Endothelial cell of umbilical vein (primary cell): ENCODE measurements at regions not wholly inside any gene's neighbourhood (a gene's known extent, or its start where the extent isn't known, plus 50 kb on each side); places are given as distances from the start of the nearest gene placed in this dataset.

ENCODE experiments used
- CTCF ChIP-seq, 2 donors: IDR thresholded peaks; 1 replicate in 1 of 2; 2 replicates in 1 of 2; pipeline ENCODE4 v1.5.1; 2011; ENCODE audit warnings: low read length in 2 of 2, mild to moderate bottlenecking in 2 of 2, moderate library complexity in 2 of 2, control low read depth in 1 of 2, inconsistent platforms in 1 of 2, low read depth in 1 of 2; ENCODE audit not compliant: insufficient read depth in 1 of 2; ENCODE audit errors: extremely low read depth in 1 of 2
- EZH2 ChIP-seq: IDR thresholded peaks from 2 replicates; pipeline ENCODE4 v1.6.1; 2012; ENCODE audit warnings: borderline replicate concordance, low read depth, mild to moderate bottlenecking, moderate library complexity, low read length, inconsistent platforms; ENCODE audit not compliant: severe bottlenecking
- POLR2A ChIP-seq: IDR thresholded peaks from 2 replicates; pipeline ENCODE4 v1.6.1; 2012; ENCODE audit warnings: low read depth, mild to moderate bottlenecking, control low read depth, low read length
- POLR2AphosphoS5 ChIP-seq: IDR thresholded peaks from 2 replicates; pipeline ENCODE4 v1.6.1; 2012; ENCODE audit warnings: low read depth, mild to moderate bottlenecking, control low read depth, low read length, moderate library complexity; ENCODE audit not compliant: insufficient read depth

GRCh38 chrX:118179718-118180117, 63.1 kb upstream of the KLHL13 start:
- TF ChIP-seq POLR2A (no peak), EZH2 (no peak), CTCF (IDR thresholded peaks at IDR 0.05; ENCODE audit: extremely low read depth in 1 of 2, insufficient read depth in 1 of 2, low read depth in 1 of 2, low read length in 2 of 2) (no peak), POLR2AphosphoS5 (no peak)
